Chondrocyte (in vitro differentiated cells): ENCODE measurements at regions not wholly inside any gene's neighbourhood (a gene's known extent, or its start where the extent isn't known, plus 50 kb on each side); places are given as distances from the start of the nearest gene placed in this dataset.

ENCODE experiments used
- DNase-seq: peaks from one replicate; pipeline ENCODE4 v3.0.0; 2021; ENCODE audit warnings: mixed read lengths, low spot score
- H3K27ac Mint-ChIP-seq: one replicate; pipeline ENCODE4 v1.8.0; 2021; ENCODE audit warnings: mild to moderate bottlenecking, moderate library complexity, mixed read lengths; ENCODE audit not compliant: unreplicated experiment
- H3K27me3 Mint-ChIP-seq: 2 replicates; pipeline ENCODE4 v1.8.0; 2021; ENCODE audit warnings: low read depth, mixed read lengths
- H3K36me3 Mint-ChIP-seq: 2 replicates; pipeline ENCODE4 v1.8.0; 2021; ENCODE audit warnings: low read depth, mixed read lengths
- H3K4me1 Mint-ChIP-seq: 2 replicates; pipeline ENCODE4 v1.8.0; 2021; ENCODE audit warnings: low read depth, mild to moderate bottlenecking, mixed read lengths
- H3K4me3 Mint-ChIP-seq: one replicate; pipeline ENCODE4 v1.8.0; 2021; ENCODE audit warnings: mild to moderate bottlenecking, moderate library complexity, mixed read lengths; ENCODE audit not compliant: unreplicated experiment
- H3K9me3 Mint-ChIP-seq: 2 replicates; pipeline ENCODE4 v1.8.0; 2021; ENCODE audit warnings: low read depth, mixed read lengths
- CTCF ChIP-seq: fragments of 200-600 bp; sonication (generic); IDR thresholded peaks from 2 replicates; pipeline ENCODE4 v1.5.0; 2021; ENCODE audit warnings: antibody characterized with exemption, mild to moderate bottlenecking, moderate library complexity

DNA sequence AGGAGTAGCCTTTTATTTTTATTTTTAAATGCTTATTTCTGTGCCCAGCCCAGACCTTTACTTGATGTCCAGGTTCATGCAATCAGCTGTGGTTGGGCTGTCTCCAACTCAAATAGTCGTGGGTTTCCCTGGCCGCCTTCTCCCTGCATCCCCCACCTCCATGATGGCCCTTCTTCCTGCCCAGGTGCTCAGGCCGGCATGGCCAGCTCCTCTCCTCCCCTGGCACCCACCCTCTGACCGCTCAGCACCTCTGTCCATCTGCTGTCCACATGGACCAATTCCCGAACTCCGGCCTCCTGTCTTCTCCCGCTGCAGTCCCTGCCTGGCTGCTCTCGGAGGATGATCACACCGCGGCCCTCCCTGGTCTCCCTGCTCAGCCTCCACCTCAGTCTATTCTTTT, 81.2 kb upstream of the SULF2 start:
- Mint-ChIP-seq H3K9me3 (peaks cover 11% of the 10 kb centered on the region), H3K4me1 (no peaks in the 10 kb centered on the region), H3K4me3 (no peak overlapping the region), H3K27ac (no peak overlapping the region), H3K36me3 (no peaks in the 10 kb centered on the region), H3K27me3 (peaks cover 45% of the 10 kb centered on the region)
- no peak for TF ChIP-seq CTCF
- DNase-seq, result no peak

DNA sequence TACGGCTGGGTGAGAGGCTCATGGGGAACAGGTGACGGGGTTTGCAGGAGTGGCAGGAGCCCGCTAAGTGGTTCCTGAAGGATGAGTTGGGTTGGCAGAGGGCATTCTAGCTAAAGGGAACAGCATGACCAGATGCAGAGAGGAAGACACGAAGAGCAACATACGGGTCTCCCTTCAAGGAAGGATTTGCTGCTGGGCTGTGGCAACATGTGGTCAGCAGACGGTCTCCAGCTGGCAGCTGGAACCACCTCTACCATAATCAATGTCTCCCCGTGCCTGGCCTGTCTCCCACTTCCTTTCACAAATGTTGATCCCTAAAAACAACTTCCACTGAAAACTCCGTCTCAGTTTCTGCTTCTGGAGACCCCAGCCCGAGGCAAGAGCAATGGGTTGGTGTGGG, 80.6 kb upstream of the SULF2 start:
- H3K9me3 Mint-ChIP-seq, result peaks cover 11% of the 10 kb centered on the region
- no peaks in the 10 kb centered on the region for H3K36me3 Mint-ChIP-seq
- DNase-seq, result no peak
- H3K4me3 Mint-ChIP-seq, result no peak overlapping the region
- TF ChIP-seq CTCF, result no peak
- no peaks in the 10 kb centered on the region for H3K4me1 Mint-ChIP-seq
- H3K27ac Mint-ChIP-seq, result no peak overlapping the region
- H3K27me3 Mint-ChIP-seq, result peaks cover 45% of the 10 kb centered on the region

GRCh38 chr20:47865451-47865850, 80.2 kb upstream of the SULF2 start:
- TF ChIP-seq CTCF, result no peak
- Mint-ChIP-seq H3K27me3 (peaks cover 44% of the 10 kb centered on the region), H3K4me3 (no peak overlapping the region), H3K27ac (no peak overlapping the region), H3K9me3 (peaks cover 11% of the 10 kb centered on the region), H3K36me3 (no peaks in the 10 kb centered on the region), H3K4me1 (no peaks in the 10 kb centered on the region)
- no peak for DNase-seq

- DNase-seq, result no peak
- H3K4me3 Mint-ChIP-seq, result no peak overlapping the region
- TF ChIP-seq CTCF, result no peak
- no peaks in the 10 kb centered on the region for H3K36me3 Mint-ChIP-seq
- H3K27me3 Mint-ChIP-seq, result peaks cover 39% of the 10 kb centered on the region
- no peaks in the 10 kb centered on the region for H3K4me1 Mint-ChIP-seq
- H3K27ac Mint-ChIP-seq, result no peak overlapping the region
- peaks cover 11% of the 10 kb centered on the region for H3K9me3 Mint-ChIP-seq
Measured at GRCh38 chr20:47863981-47864380, 78.7 kb upstream of the SULF2 start.

GRCh38 chr20:47863315-47863965, 78.2 kb upstream of the SULF2 start:
- no peak for TF ChIP-seq CTCF
- no peak for DNase-seq
- H3K9me3 Mint-ChIP-seq, result peaks cover 11% of the 10 kb centered on the region
- H3K4me1 Mint-ChIP-seq, result no peaks in the 10 kb centered on the region
- H3K36me3 Mint-ChIP-seq, result no peaks in the 10 kb centered on the region
- no peak overlapping the region for H3K4me3 Mint-ChIP-seq
- H3K27ac Mint-ChIP-seq, result no peak overlapping the region
- peaks cover 38% of the 10 kb centered on the region for H3K27me3 Mint-ChIP-seq
